HG03025 (cell line): ENCODE measurements at regions not wholly inside any gene's neighbourhood (a gene's known extent, or its start where the extent isn't known, plus 50 kb on each side); places are given as distances from the start of the nearest gene placed in this dataset.
"Not testable (repeated sequence)": the region's sequence is repeated elsewhere in the genome, so short reads cannot be mapped to it uniquely, and the experiment has no call there.

ENCODE experiments used
- ATAC-seq: cut with Tn5 transposase; IDR thresholded peaks from one replicate; pipeline ENCODE4 v1.9.1; 2021; ENCODE audit warnings: mild to moderate bottlenecking, moderate library complexity; ENCODE audit not compliant: unreplicated experiment, low FRiP score

GRCh38 chr15:96629511-96629910 is 299.0 kb downstream of the NR2F2 start:
- ATAC-seq = no peak

DNA sequence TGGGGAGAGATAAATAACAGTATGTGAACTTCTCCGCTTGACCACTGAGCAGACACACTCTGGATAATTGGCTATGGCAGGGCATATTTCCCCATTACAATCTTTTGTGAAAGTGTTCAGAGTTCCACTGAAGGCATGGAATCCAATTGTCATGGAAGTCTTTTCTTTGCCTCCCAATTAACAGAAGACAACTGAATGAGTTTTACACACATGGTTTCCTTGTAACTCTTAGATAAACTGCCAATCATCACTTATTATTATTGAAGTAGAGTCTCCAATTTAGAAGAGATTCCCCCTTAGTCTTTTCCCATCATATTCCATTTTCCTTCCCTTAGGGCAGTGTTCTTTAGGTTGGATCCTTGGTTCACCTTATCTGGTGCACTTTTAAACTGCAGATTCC is 308.3 kb downstream of the NR2F2 start:
- no peak for ATAC-seq

GRCh38 chr15:96645796-96646195 is 315.3 kb downstream of the NR2F2 start:
- no peak for ATAC-seq

DNA sequence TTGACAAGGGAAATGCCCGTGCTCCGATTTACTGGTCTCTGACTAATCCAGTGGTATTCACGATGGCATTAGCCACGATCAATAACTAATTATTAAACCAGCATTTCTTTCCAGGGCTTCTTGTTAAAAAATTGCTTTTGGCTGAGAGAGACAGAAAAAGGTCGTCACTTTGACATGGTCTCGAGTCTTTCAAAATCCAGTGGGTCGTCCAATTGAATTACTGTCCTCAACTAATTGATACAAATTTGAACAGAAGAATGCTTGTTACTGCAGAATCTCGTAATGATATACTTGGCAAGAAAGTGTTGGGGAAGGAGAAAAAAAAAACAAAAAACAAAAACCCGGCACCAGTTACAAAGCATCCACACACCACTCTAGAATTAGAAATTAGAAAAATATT is 318.4 kb downstream of the NR2F2 start:
- ATAC-seq = no peak

GRCh38 chr15:96657096-96657495 is 326.6 kb downstream of the NR2F2 start:
- ATAC-seq = no peak

DNA sequence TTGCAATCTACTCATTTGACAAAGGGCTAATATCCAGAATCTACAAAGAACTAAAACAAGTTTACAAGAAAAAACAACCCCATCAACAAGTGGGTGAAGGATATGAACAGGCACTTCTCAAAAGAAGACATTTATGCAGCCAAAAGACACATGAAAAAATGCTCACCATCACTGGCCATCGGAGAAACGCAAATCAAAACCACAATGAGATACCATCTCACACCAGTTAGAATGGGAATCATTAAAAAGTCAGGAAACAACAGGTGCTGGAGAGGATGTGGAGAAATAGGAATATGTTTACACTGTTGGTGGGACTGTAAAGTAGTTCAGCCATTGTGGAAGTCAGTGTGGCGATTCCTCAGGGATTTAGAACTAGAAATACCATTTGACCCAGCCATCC is 336.5 kb downstream of the NR2F2 start:
- ATAC-seq = not testable (repeated sequence)

DNA sequence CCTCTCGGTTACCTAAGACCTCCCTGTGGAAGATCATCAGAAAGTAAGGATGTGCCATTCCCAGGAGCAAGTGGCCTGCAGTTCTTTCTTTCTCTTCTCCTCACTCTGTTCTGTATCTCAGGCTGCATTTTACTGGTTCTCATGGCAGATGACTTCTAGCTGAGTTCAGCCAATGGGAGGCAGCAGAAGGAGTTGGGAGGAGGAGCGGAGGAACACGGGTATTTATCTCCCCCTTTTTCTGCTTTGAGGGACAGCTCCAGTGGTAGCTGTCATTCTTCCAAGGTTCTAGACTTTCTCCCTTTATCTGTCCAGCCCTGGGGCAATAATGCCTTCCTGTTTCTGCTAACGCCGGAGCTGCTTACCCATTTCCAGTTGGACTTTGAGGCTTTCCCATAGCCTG is 339.9 kb downstream of the NR2F2 start:
- no peak for ATAC-seq

GRCh38 chr15:96672629-96673028 is 342.1 kb downstream of the NR2F2 start:
- no peak for ATAC-seq

DNA sequence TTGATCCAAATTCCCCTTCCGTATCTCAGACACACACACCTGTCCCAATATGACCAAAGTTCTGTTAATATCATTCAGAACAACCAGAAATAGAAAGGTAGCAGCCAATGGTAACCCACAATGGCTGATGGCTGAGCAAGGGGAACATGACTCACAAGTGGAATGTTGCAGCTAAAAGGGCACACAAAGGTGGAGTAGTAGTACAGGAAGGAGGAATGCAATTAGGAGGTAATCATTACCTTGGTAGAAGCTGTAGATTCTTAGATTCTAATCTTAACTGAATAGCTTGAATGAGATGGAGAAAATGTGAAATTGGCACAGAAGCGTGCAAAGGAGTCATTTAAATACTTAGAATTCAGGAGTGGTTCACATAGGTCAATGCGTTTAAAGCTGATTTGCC is 347.9 kb downstream of the NR2F2 start:
- ATAC-seq = no peak

DNA sequence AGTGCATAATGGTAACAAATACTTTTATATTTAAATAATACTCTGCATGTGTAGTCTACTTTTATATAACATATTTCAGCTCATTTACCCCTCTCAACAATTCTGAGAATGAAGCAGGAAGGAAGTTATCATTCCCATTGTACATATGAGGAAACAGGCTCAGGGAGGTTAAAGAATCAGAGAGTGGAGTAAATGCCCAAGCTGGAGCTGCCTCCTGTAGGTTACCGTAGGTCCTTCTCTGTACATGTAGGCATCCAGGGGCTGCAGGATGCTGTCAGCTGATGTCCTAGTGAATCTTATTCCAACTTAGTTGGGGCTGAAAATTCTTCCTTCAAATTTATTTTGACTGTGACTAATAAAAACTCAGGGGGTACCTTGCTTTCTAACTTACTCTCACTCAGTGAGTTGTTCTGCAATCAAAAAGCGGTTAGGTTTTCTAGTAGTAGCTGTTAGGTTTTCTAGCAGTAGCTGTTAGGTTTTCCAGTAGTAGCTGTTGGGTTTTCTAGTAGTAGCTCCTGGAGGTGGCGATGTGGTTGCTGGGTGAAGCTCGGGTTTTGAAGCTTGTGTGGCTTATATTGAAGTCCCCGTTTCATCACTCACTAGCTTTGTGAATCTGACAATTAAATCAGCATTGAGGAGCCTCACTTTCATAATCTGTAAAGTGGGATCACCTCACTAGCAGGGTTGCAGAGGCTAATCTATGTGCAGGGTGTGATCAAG is 357.0 kb downstream of the NR2F2 start:
- ATAC-seq = no peak

- ATAC-seq = no peak
Measured at GRCh38 chr15:96690733-96691132, 360.2 kb downstream of the NR2F2 start.

DNA sequence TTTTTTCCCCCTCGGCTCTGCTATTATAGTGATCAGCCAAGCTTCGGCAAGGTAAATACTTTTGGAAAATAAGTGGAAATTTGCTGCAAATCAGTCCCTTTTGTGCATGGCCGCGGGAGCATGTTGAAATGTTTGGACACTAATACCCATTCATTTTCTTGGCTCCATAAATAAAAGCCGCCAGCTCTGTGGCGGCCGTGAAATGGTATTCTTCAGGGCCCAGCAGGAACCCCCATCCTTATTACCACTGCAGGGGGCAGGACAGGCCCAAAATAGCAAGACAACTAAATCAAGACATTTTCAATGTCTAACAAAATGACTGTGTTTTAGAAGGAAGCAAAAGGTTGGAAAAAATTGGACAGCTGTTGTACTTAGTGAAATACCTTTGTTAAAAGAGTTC is 362.3 kb downstream of the NR2F2 start:
- no peak for ATAC-seq

DNA sequence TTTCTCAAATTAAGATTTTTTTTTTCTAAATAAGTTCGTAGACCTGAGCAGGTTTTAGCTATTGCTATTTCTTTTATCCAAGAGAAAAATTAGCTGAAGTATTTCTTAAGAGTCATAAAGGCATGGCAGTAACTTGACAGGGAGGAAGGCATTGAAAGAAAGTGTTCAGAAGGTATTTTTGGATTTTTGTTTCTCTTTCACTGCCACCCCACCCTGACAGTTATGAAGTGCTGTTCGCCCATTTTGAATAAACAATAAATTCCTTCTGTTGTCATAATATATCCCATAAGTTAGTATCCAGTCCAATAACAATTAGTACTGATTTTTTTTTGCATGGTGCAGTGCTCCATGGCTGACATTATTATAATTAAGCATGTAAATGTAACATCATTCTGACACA is 363.0 kb downstream of the NR2F2 start:
- ATAC-seq = no peak

GRCh38 chr15:96693990-96694517 is 363.6 kb downstream of the NR2F2 start:
- no peak for ATAC-seq

- ATAC-seq = no peak
Measured at GRCh38 chr15:96695426-96695825, 364.9 kb downstream of the NR2F2 start.

DNA sequence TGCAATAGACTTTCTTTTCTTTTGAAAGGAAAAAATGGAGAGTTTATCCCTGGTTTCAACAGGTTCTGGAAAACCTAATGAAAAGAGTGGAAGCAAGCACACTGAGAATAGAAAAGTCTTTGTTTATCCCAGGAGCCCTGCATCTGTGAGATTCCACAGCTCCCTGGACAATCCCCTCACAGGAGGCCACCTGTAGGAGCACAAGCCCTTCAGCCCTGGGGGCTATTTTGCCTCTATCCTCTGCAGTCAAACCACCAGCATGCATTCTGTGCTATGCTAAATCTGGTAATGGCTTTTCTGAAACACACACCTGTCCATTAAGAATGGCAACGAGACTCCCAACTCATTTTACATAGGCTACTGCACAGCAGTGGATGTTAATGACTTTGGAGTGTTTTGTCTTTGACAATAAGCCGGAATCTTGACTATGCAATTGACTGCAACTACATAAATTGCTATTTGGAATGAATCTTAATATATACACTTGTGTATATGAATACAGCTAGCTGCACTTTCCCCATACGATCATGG is 369.4 kb downstream of the NR2F2 start:
- no peak for ATAC-seq

- ATAC-seq = no peak
Measured at GRCh38 chr15:96700555-96700954, 370.1 kb downstream of the NR2F2 start.

DNA sequence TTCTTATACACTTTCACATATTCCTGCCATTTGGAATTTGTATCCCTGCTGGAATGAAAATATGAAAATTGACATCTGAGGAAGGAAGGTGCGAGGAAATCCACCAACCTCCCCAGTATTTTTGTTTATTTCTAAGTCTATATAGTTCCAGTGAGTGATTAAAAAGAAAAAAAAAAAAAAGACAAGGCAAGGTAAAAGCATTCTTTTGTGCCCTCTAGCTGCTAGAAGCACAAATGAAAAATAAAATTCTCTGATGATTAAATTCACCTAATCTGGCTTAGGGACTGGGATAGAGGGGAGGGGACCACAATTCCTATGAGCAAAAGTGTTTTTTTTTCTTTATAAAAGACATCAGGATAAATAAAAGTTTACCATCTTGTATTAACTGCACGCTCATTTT is 370.9 kb downstream of the NR2F2 start:
- no peak for ATAC-seq

- ATAC-seq = no peak
Measured at GRCh38 chr15:96701877-96702276, 371.4 kb downstream of the NR2F2 start.

GRCh38 chr15:96702589-96702988 is 372.1 kb downstream of the NR2F2 start:
- no peak for ATAC-seq

DNA sequence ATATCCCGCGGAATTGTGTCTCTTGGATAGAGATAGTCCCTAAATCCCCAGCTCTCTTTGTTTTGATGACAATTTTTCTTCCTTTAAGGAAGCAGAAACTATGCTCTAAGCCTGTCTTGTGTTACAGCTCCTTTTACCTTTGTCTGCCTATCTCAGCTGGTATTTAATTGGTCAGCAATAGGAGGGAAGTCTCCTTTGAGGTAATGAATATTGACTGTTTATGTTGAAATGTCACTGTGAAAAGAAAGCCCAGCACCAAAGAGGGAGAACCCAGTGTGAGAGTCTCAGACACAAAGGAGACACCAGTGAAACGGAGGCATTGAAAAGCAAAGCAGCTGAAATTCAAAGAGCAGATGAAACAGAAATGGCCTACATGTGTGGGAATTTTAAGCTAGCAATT is 372.6 kb downstream of the NR2F2 start:
- no peak for ATAC-seq

GRCh38 chr15:96703794-96704550 is 373.5 kb downstream of the NR2F2 start:
- ATAC-seq = no peak
